DOHH2 (cell line): ENCODE measurements at regions not wholly inside any gene's neighbourhood (a gene's known extent, or its start where the extent isn't known, plus 50 kb on each side); places are given as distances from the start of the nearest gene placed in this dataset.

Experiments used
- CTCF ChIP-seq: fragments of 200-600 bp; sonication (generic); IDR thresholded peaks from one replicate; pipeline ENCODE4 v1.5.1; 2014; ENCODE audit warnings: antibody characterized with exemption, mild to moderate bottlenecking, low read depth, low read length; ENCODE audit not compliant: poor library complexity, severe bottlenecking
- EZH2phosphoT487 ChIP-seq: fragments of 200-600 bp; sonication (generic); IDR thresholded peaks from 2 replicates; pipeline ENCODE4 v1.6.1; 2017; ENCODE audit warnings: borderline replicate concordance, mild to moderate bottlenecking, antibody characterized with exemption, low read length, moderate library complexity, mixed read lengths

- no peak for TF ChIP-seq CTCF
- TF ChIP-seq EZH2phosphoT487, result no peak
These were observed 500.6 kb upstream of the IGFBP3 start for GRCh38 chr7:46421441-46422230.
